ENCODE measurements at regions not wholly inside any gene's neighbourhood (a gene's known extent, or its start where the extent isn't known, plus 50 kb on each side); places are given as distances from the start of the nearest gene placed in this dataset.

DNA sequence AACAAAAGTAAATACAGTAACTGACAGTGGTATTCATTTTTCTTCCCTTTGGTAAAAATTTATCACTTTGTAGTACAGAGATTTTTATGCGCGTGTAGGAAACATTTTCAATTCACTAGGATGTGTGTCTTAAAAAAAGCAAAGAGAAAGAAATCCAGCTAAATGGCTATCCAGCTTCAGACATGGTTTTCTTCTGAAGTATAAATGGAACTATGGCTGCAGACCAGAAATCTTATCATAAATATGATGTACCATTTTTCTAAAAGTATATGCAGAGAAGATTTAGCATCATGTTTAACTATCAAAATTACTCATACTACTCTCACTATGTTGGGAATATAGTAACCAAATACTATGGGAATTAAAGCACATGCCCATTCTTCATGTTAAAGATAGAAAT, 328.4 kb upstream of the SMIM30 start:
- no peaks in the 10 kb centered on the region for H3K9me2 ChIP-seq (replicated peaks; ENCODE audit: insufficient read depth)
- H3K9me3 ChIP-seq (ENCODE audit: low read depth) = no peaks in the 10 kb centered on the region
- H3K27me3 ChIP-seq = no peaks in the 10 kb centered on the region
- H3K4me1 ChIP-seq (ENCODE audit: insufficient read depth) = no peaks in the 10 kb centered on the region
- H3K4me2 ChIP-seq = no peak overlapping the region
- no peak overlapping the region for H3K27ac ChIP-seq
- no peak overlapping the region for H2AFZ ChIP-seq
- no peaks in the 10 kb centered on the region for H4K20me1 ChIP-seq (ENCODE audit: insufficient read depth, poor library complexity, severe bottlenecking)
- 91% methylated on average over 2 of the region's 2 CpGs for WGBS (ENCODE audit: low lambda C conversion rate, missing lambda C conversion rate)
- H3K4me3 ChIP-seq = no peak overlapping the region
- TF ChIP-seq EZH2phosphoT487 (IDR thresholded peaks at IDR 0.05; ENCODE audit: low read depth, severe bottlenecking, unreplicated experiment) (no peak), EZH2 (IDR thresholded peaks at IDR 0.05; ENCODE audit: borderline replicate concordance) (no peak)
- TF ChIP-seq, protein P1, sequence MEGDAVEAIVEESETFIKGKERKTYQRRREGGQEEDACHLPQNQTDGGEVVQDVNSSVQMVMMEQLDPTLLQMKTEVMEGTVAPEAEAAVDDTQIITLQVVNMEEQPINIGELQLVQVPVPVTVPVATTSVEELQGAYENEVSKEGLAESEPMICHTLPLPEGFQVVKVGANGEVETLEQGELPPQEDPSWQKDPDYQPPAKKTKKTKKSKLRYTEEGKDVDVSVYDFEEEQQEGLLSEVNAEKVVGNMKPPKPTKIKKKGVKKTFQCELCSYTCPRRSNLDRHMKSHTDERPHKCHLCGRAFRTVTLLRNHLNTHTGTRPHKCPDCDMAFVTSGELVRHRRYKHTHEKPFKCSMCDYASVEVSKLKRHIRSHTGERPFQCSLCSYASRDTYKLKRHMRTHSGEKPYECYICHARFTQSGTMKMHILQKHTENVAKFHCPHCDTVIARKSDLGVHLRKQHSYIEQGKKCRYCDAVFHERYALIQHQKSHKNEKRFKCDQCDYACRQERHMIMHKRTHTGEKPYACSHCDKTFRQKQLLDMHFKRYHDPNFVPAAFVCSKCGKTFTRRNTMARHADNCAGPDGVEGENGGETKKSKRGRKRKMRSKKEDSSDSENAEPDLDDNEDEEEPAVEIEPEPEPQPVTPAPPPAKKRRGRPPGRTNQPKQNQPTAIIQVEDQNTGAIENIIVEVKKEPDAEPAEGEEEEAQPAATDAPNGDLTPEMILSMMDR (IDR thresholded peaks at IDR 0.05; ENCODE audit: poor library complexity) = no peak
- no peak for DNase-seq (ENCODE audit: low spot score)
- no peaks in the 10 kb centered on the region for H3K36me3 ChIP-seq (replicated peaks; ENCODE audit: insufficient read depth, low read depth)
- H3K79me2 ChIP-seq = no peaks in the 10 kb centered on the region

DNA sequence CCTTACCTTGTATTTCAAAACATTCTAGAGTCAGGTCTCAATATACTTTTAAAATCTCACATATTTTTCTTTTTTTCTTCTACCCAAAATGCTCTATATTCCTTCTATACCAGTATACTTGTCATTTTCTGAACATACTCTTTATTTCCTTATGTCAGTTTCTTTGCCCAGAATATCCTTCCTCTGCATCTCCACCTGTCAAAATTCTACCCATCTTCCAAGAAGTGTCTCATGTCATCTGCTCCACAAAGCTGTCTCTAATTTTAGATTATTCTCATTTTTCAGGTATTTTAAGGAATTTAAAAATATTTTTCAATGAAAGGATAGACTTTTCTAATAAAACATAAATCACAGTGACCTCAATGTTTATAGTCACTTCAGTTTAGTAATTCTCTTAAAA, 328.0 kb upstream of the SMIM30 start:
- Histone ChIP-seq H2AFZ (no peak overlapping the region), H3K4me2 (no peak overlapping the region), H3K27ac (no peak overlapping the region), H3K27me3 (no peaks in the 10 kb centered on the region), H3K9me3 (ENCODE audit: low read depth) (no peaks in the 10 kb centered on the region), H3K9me2 (replicated peaks; ENCODE audit: insufficient read depth) (no peaks in the 10 kb centered on the region), H3K4me3 (no peak overlapping the region), H3K79me2 (no peaks in the 10 kb centered on the region), H4K20me1 (ENCODE audit: insufficient read depth, poor library complexity, severe bottlenecking) (no peaks in the 10 kb centered on the region), H3K4me1 (ENCODE audit: insufficient read depth) (no peaks in the 10 kb centered on the region), H3K36me3 (replicated peaks; ENCODE audit: insufficient read depth, low read depth) (no peaks in the 10 kb centered on the region)
- TF ChIP-seq EZH2 (IDR thresholded peaks at IDR 0.05; ENCODE audit: borderline replicate concordance) = no peak
- TF ChIP-seq EZH2phosphoT487 (IDR thresholded peaks at IDR 0.05; ENCODE audit: low read depth, severe bottlenecking, unreplicated experiment) = no peak
- TF ChIP-seq, protein P1 (IDR thresholded peaks at IDR 0.05; ENCODE audit: poor library complexity) = no peak
- no peak for DNase-seq (ENCODE audit: low spot score)

DNA sequence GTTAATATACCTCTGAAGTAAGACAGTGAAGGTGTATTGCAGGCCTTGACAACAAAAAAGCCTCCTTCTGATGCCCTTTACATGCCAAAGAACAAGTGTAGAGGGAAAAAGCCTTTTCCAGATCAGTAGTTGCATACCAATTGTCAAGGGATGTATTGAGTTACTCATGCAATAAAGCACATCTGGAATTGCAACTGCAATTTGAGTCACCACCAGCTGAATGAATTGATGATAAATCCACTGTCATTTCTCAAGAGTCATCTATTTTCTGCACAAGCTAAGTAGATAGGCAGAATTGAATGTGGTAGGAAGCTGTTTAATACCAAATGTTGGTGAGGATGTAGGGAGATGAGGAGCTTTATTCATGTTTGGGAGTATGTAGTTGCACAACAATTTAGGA, 325.9 kb upstream of the SMIM30 start:
- H3K4me1 ChIP-seq (ENCODE audit: insufficient read depth) = no peaks in the 10 kb centered on the region
- no peaks in the 10 kb centered on the region for H4K20me1 ChIP-seq (ENCODE audit: insufficient read depth, poor library complexity, severe bottlenecking)
- H3K9me3 ChIP-seq (ENCODE audit: low read depth) = no peaks in the 10 kb centered on the region
- H3K27me3 ChIP-seq = no peaks in the 10 kb centered on the region
- H3K27ac ChIP-seq = no peak overlapping the region
- H3K4me3 ChIP-seq = no peak overlapping the region
- no peak for DNase-seq (ENCODE audit: low spot score)
- H3K79me2 ChIP-seq = no peaks in the 10 kb centered on the region
- H3K4me2 ChIP-seq = no peak overlapping the region
- no peaks in the 10 kb centered on the region for H3K36me3 ChIP-seq (replicated peaks; ENCODE audit: insufficient read depth, low read depth)
- H2AFZ ChIP-seq = no peak overlapping the region
- no peaks in the 10 kb centered on the region for H3K9me2 ChIP-seq (replicated peaks; ENCODE audit: insufficient read depth)
- TF ChIP-seq, protein P1 (IDR thresholded peaks at IDR 0.05; ENCODE audit: poor library complexity) = no peak
- no peak for TF ChIP-seq EZH2phosphoT487 (IDR thresholded peaks at IDR 0.05; ENCODE audit: low read depth, severe bottlenecking, unreplicated experiment)
- TF ChIP-seq EZH2 (IDR thresholded peaks at IDR 0.05; ENCODE audit: borderline replicate concordance) = no peak

DNA sequence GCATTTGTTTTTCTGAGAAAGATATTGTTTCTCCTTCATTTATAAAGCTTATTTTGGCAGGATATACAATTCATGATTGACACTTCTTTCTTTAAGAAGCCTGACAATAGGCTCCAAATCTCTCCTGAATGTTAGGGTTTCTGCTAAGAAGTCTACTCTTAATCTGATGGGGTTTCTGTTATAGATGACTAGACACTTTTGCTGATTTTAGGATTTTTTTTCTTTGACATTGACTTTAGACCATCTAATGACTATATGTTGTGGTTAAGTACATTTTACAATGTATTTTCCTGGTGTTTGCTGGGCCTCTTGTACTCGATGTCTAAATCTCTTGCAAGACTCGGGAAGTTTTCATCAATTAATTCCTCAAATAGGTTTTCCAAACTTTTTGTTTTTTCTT, 321.8 kb upstream of the SMIM30 start:
- Histone ChIP-seq H3K4me3 (no peak overlapping the region), H3K27ac (no peak overlapping the region), H3K9me2 (replicated peaks; ENCODE audit: insufficient read depth) (no peaks in the 10 kb centered on the region), H3K27me3 (no peaks in the 10 kb centered on the region), H3K79me2 (no peaks in the 10 kb centered on the region), H4K20me1 (ENCODE audit: insufficient read depth, poor library complexity, severe bottlenecking) (no peaks in the 10 kb centered on the region), H3K36me3 (replicated peaks; ENCODE audit: insufficient read depth, low read depth) (no peaks in the 10 kb centered on the region), H3K9me3 (ENCODE audit: low read depth) (no peaks in the 10 kb centered on the region), H3K4me2 (no peak overlapping the region), H2AFZ (no peak overlapping the region), H3K4me1 (ENCODE audit: insufficient read depth) (no peaks in the 10 kb centered on the region)
- TF ChIP-seq EZH2phosphoT487 (IDR thresholded peaks at IDR 0.05; ENCODE audit: low read depth, severe bottlenecking, unreplicated experiment) = no peak
- TF ChIP-seq, protein P1 (IDR thresholded peaks at IDR 0.05; ENCODE audit: poor library complexity) = no peak
- 80% methylated on average over 2 of the region's 2 CpGs for WGBS (ENCODE audit: low lambda C conversion rate, missing lambda C conversion rate)
- no peak for DNase-seq (ENCODE audit: low spot score)
